ENCODE measurements at regions not wholly inside any gene's neighbourhood (a gene's known extent, or its start where the extent isn't known, plus 50 kb on each side); places are given as distances from the start of the nearest gene placed in this dataset.

DNA sequence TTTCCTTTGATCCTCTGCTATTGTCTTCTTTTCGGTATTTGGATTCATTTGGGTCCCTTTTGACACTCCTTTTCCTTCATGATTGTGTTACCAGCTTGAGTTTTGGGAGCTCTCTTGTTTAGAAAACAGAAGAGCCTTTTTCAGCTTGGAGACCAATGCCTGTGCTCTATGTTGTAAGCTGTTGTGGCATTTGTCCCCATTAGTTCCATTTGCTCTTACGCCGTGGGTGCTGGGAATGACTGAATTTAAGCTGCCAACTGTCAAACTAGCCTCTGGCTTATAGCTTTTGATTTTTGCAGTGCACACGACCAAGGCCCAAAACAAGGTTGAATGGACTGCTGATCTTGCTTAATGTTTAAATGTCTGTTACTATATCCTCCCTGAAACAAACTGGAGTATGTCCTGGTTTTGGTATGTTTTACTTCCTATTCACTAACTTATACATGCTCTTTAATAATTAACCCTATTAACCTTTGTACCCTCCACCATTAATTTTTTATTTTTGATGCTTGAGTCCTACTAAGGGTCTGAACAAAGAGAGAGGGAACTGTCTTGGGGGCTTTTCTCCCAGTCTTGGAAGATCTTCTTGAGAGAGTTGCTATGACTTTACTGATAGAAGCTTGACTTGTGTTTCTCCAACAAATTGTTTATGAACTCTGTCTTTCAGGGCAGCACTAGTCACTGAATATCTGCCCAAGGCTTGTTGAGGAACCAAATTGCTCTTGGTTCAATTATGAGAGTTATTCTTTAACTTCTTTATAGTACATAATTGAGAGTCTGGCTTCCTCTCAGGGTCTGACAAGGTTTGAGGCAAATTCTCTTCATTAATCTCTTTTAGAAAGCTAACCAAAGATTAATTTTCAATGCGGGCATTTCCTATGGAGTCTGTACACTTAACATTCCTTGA is 100.3 kb upstream of the SIRPG start:
- 67% methylated on average over 5 of the region's 5 CpGs for WGBS

DNA sequence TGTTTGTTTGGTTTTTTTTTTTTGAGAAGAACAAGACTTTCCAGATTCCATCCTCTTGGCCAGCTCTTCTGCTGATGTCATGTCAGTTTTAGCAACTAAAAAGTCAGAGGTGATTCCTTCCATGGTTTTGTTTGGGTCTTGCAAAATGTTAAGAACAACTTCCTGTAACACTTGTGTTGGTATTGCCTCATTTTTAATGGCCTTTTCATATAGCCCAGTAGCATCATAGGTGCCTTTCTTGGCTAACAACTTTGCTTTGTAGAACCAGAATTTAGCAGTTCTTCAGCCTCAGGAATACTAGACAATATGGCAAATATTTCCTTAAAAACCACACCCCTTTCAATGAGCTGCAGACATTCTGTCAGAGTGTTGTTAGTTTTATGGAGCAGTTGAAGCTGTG is 99.5 kb upstream of the SIRPG start:
- no peaks in the 10 kb centered on the region for H3K9me3 ChIP-seq
- no peak for DNase-seq (ENCODE audit: low spot score in 2 of 2)
- no peak overlapping the region for H3K27ac ChIP-seq
- no peaks in the 10 kb centered on the region for H3K36me3 ChIP-seq
- no peak overlapping the region for H3K4me3 ChIP-seq
- no peaks in the 10 kb centered on the region for H3K4me1 ChIP-seq
- no peaks in the 10 kb centered on the region for H3K27me3 ChIP-seq
- no peak for TF ChIP-seq EP300 (IDR thresholded peaks at IDR 0.05)
- TF ChIP-seq POLR2AphosphoS5 (IDR thresholded peaks at IDR 0.05): no peak
- TF ChIP-seq CTCF (IDR thresholded peaks at IDR 0.05): no peak
- no peak for TF ChIP-seq POLR2A (IDR thresholded peaks at IDR 0.05)

More for the DNA sequence above, 100.3 kb upstream of the SIRPG start:
- Histone ChIP-seq H3K27ac (no peak overlapping the region), H3K9me3 (no peaks in the 10 kb centered on the region), H3K36me3 (no peaks in the 10 kb centered on the region), H3K27me3 (no peaks in the 10 kb centered on the region), H3K4me3 (no peak overlapping the region), H3K4me1 (no peaks in the 10 kb centered on the region)
- TF ChIP-seq POLR2AphosphoS5 (IDR thresholded peaks at IDR 0.05) (no peak), CTCF (IDR thresholded peaks at IDR 0.05) (no peak), EP300 (IDR thresholded peaks at IDR 0.05) (no peak), POLR2A (IDR thresholded peaks at IDR 0.05) (no peak)
- DNase-seq (ENCODE audit: low spot score in 2 of 2): no peak

DNA sequence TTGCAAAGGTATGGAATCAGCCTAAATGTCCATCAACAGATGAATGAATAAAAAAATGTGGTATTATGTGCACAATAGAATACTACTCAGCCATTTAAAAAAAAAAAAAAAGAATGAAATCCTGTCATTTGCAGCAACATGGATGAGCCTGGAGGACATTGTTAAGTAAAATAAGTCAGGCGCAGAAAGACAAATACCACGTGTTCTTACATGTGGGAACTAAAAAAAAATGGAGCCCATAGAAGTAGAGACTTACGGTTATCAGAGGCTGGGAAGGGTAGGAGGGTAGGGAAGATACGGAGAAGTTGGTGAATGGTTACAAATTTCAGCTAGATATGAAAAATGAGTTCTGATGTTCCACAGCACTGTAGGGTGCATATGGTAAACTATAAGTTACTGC is 97.2 kb upstream of the SIRPG start:
- H3K27me3 ChIP-seq: no peaks in the 10 kb centered on the region
- H3K36me3 ChIP-seq: no peaks in the 10 kb centered on the region
- no peak for TF ChIP-seq POLR2AphosphoS5 (IDR thresholded peaks at IDR 0.05)
- no peak for TF ChIP-seq CTCF (IDR thresholded peaks at IDR 0.05)
- no peak for TF ChIP-seq EP300 (IDR thresholded peaks at IDR 0.05)
- TF ChIP-seq POLR2A (IDR thresholded peaks at IDR 0.05): no peak
- WGBS: 66% methylated on average over 4 of the region's 4 CpGs
- DNase-seq (ENCODE audit: low spot score in 2 of 2): no peak
- no peaks in the 10 kb centered on the region for H3K9me3 ChIP-seq
- no peaks in the 10 kb centered on the region for H3K4me1 ChIP-seq
- H3K27ac ChIP-seq: no peak overlapping the region
- no peak overlapping the region for H3K4me3 ChIP-seq

DNA sequence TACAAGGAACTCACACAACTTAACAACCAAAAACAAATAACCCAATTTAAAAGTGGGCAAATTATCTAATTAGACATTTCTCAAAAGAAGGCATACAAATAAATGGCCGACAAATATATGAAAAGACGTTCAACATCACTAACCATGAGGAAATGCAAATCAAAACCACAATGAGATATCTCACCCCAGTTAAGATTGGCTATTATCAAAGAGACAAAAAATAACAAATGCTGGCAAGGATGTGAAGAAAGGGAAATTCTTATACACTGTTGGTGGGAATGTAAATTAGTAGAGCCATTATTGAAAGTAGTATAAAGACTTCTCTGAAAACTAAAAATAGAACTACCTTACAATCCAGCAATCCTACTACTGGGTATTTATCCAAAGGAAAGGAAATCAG is 96.7 kb upstream of the SIRPG start:
- no peaks in the 10 kb centered on the region for H3K4me1 ChIP-seq
- TF ChIP-seq POLR2AphosphoS5 (IDR thresholded peaks at IDR 0.05) (no peak), EP300 (IDR thresholded peaks at IDR 0.05) (no peak), POLR2A (IDR thresholded peaks at IDR 0.05) (no peak), CTCF (IDR thresholded peaks at IDR 0.05) (no peak)
- WGBS: 78% methylated on average over 2 of the region's 2 CpGs
- no peaks in the 10 kb centered on the region for H3K9me3 ChIP-seq
- H3K27me3 ChIP-seq: no peaks in the 10 kb centered on the region
- H3K4me3 ChIP-seq: no peak overlapping the region
- no peaks in the 10 kb centered on the region for H3K36me3 ChIP-seq
- no peak for DNase-seq (ENCODE audit: low spot score in 2 of 2)
- no peak overlapping the region for H3K27ac ChIP-seq

- H3K4me1 ChIP-seq: no peaks in the 10 kb centered on the region
- H3K4me3 ChIP-seq: no peak overlapping the region
- H3K9me3 ChIP-seq: no peaks in the 10 kb centered on the region
- H3K36me3 ChIP-seq: no peaks in the 10 kb centered on the region
- H3K27ac ChIP-seq: no peak overlapping the region
- H3K27me3 ChIP-seq: no peaks in the 10 kb centered on the region
- TF ChIP-seq POLR2A (IDR thresholded peaks at IDR 0.05) (no peak), POLR2AphosphoS5 (IDR thresholded peaks at IDR 0.05) (no peak), EP300 (IDR thresholded peaks at IDR 0.05) (no peak), CTCF (IDR thresholded peaks at IDR 0.05) (no peak)
- no peak for DNase-seq (ENCODE audit: low spot score in 2 of 2)
Observed at GRCh38 chr20:1752045-1752444, 94.5 kb upstream of the SIRPG start.
